CD4-positive, alpha-beta T cell (primary cell): ENCODE measurements at regions not wholly inside any gene's neighbourhood (a gene's known extent, or its start where the extent isn't known, plus 50 kb on each side); places are given as distances from the start of the nearest gene placed in this dataset.

Experiments used
- ATAC-seq: fragments of 200-7000 bp; cut with Tn5 transposase; one replicate; pipeline ENCODE4 v1.10.0; 2022; ENCODE audit warnings: mild to moderate bottlenecking; ENCODE audit not compliant: poor library complexity
- CTCF ChIA-PET: fragments of 350-600 bp; sonication (Branson Sonifier 250); formaldehyde crosslinking; loops from one replicate; lab custom pipeline; 2021; ENCODE audit warnings: antibody characterized with exemption, inconsistent platforms; lab: Charles Lee
- POLR2A ChIA-PET: fragments of 350-600 bp; sonication (Branson Sonifier 250); formaldehyde crosslinking; loops from one replicate; lab custom pipeline; 2021; ENCODE audit warnings: antibody characterized with exemption, inconsistent platforms; lab: Charles Lee
- DNase-seq, 14 experiments: peaks; one replicate each; pipeline ENCODE4 v3.0.0-alpha.2; 2013 to 2020; ENCODE audit warnings: mixed read lengths in 2 of 14
- H3K27ac ChIP-seq, 2 donors: one replicate each; pipeline versions ENCODE4 v1.5.1 to v1.7.0; 2013; ENCODE audit warnings: low read length in 2 of 2, low read depth in 1 of 2, mild to moderate bottlenecking in 1 of 2
- H3K27me3 ChIP-seq, 2 experiments: 1 replicate in 1 of 2; 2 replicates in 1 of 2; pipeline versions ENCODE4 v1.6.1 to v1.7.0; 2013; ENCODE audit warnings: low read length in 2 of 2, control low read depth in 1 of 2, mild to moderate bottlenecking in 1 of 2, moderate library complexity in 1 of 2; ENCODE audit not compliant: insufficient read depth in 2 of 2, control insufficient read depth in 1 of 2
- H3K36me3 ChIP-seq: one replicate; pipeline ENCODE4 v1.6.1; 2013; ENCODE audit warnings: low read length, control low read depth; ENCODE audit not compliant: insufficient read depth
- H3K4me1 ChIP-seq: one replicate; pipeline ENCODE4 v1.6.1; 2013; ENCODE audit warnings: low read length, control low read depth; ENCODE audit not compliant: insufficient read depth
- H3K4me3 ChIP-seq: one replicate; pipeline ENCODE4 v1.5.1; 2013; ENCODE audit warnings: mild to moderate bottlenecking, low read length, moderate library complexity
- H3K9me3 ChIP-seq, 2 experiments: 1 replicate in 1 of 2; 2 replicates in 1 of 2; pipeline versions ENCODE4 v1.6.1 to v1.7.0; 2013; ENCODE audit warnings: low read length in 2 of 2, mild to moderate bottlenecking in 2 of 2, control low read depth in 1 of 2, moderate library complexity in 1 of 2; ENCODE audit not compliant: control insufficient read depth in 1 of 2, insufficient read depth in 1 of 2
- H3K27ac Mint-ChIP-seq: one replicate; pipeline ENCODE4 v1.8.0; 2020; ENCODE audit warnings: mixed read lengths
- H3K27me3 Mint-ChIP-seq: one replicate; pipeline ENCODE4 v1.8.0; 2021; ENCODE audit warnings: mixed read lengths
- H3K36me3 Mint-ChIP-seq: one replicate; pipeline ENCODE4 v1.8.0; 2021; ENCODE audit warnings: low read depth, mixed read lengths
- H3K4me1 Mint-ChIP-seq: one replicate; pipeline ENCODE4 v1.8.0; 2021; ENCODE audit warnings: low read depth, mixed read lengths
- H3K4me3 Mint-ChIP-seq: one replicate; pipeline ENCODE4 v1.8.0; 2020; ENCODE audit warnings: mild to moderate bottlenecking, mixed read lengths
- H3K9me3 Mint-ChIP-seq: one replicate; pipeline ENCODE4 v1.8.0; 2020; ENCODE audit warnings: mixed read lengths
- CTCF ChIP-seq: fragments of 200-600 bp; IDR thresholded peaks from one replicate; pipeline ENCODE4 v1.8.0; 2022; ENCODE audit warnings: antibody characterized with exemption, mild to moderate bottlenecking
- intact Hi-C, 2 experiments: fragments of 100-400 bp; cut with DNase I in 1 of 2; cut with micrococcal nuclease in 1 of 2; formaldehyde crosslinking; loops; one replicate each; pipeline versions ENCODE4 v1.15.1 to v1.9.0; 2023 to 2025; cut with DNase I, micrococcal nuclease

- Mint-ChIP-seq H3K27ac (no peak overlapping the region), H3K4me3 (no peak overlapping the region), H3K4me1 (no peaks in the 10 kb centered on the region), H3K27me3 (no peaks in the 10 kb centered on the region), H3K36me3 (no peaks in the 10 kb centered on the region), H3K9me3 (peaks cover 3% of the 10 kb centered on the region)
- Histone ChIP-seq H3K27ac (no peak overlapping the region), H3K36me3 (no peaks in the 10 kb centered on the region), H3K9me3 (peaks cover 0 to 12% of the 10 kb centered on the region in 2 experiments), H3K4me3 (no peak overlapping the region), H3K27me3 (no peaks in the 10 kb centered on the region), H3K4me1 (no peaks in the 10 kb centered on the region)
- CTCF ChIA-PET: no interaction called here
- no peak for ATAC-seq
- TF ChIP-seq CTCF: no peak
- POLR2A ChIA-PET: no interaction called here
- DNase-seq: no peak
- intact Hi-C loops: no loop called here
Observed at GRCh38 chr7:124084024-124084423, 51.2 kb upstream of the TMEM229A start.
